HL-60 (cell line): ENCODE measurements at regions not wholly inside any gene's neighbourhood (a gene's known extent, or its start where the extent isn't known, plus 50 kb on each side); places are given as distances from the start of the nearest gene placed in this dataset.
"Not testable (repeated sequence)": the region's sequence is repeated elsewhere in the genome, so short reads cannot be mapped to it uniquely, and the experiment has no call there.

Source experiments
- DNase-seq, 2 experiments: peaks; one replicate each; pipeline ENCODE4 v3.0.0-alpha.2; 2010 to 2020; ENCODE audit warnings: low read depth in 1 of 2, low spot score in 1 of 2
- H3K27ac ChIP-seq: fragments of 250-450 bp; sonication (Bioruptor Pico); replicated peaks from 2 replicates; pipeline ENCODE4 v1.5.1; 2020; ENCODE audit warnings: mild to moderate bottlenecking, moderate library complexity
- H3K27me3 ChIP-seq: fragments of 250-450 bp; sonication (Bioruptor Pico); 2 replicates; pipeline ENCODE4 v1.5.1; 2021; ENCODE audit warnings: mild to moderate bottlenecking, moderate library complexity; ENCODE audit not compliant: insufficient read depth, poor library complexity, severe bottlenecking
- H3K4me3 ChIP-seq: replicated peaks from 2 replicates; pipeline ENCODE4 v1.5.1; 2011; ENCODE audit warnings: mild to moderate bottlenecking, control low read depth, low read length; ENCODE audit not compliant: insufficient read depth
- CTCF ChIP-seq: IDR thresholded peaks from one replicate; pipeline ENCODE4 v1.5.1; 2011; ENCODE audit warnings: low read length, control low read depth, inconsistent platforms; ENCODE audit not compliant: insufficient read depth
- GABPA ChIP-seq: IDR thresholded peaks from 2 replicates; pipeline ENCODE4 v1.6.1; 2012; ENCODE audit warnings: low read depth
- POLR2AphosphoS5 ChIP-seq: IDR thresholded peaks from 2 replicates; pipeline ENCODE4 v1.6.1; 2012; ENCODE audit warnings: low read depth
- REST ChIP-seq: IDR thresholded peaks from 2 replicates; pipeline ENCODE4 v1.6.1; 2012; ENCODE audit warnings: low read depth; ENCODE audit not compliant: insufficient replicate concordance
- SPI1 ChIP-seq: IDR thresholded peaks from 2 replicates; pipeline ENCODE4 v1.6.1; 2012; ENCODE audit warnings: low read depth, mild to moderate bottlenecking, borderline replicate concordance

GRCh38 chr7:106447318-106447847, 162.6 kb upstream of the NAMPT start:
- Histone ChIP-seq H3K27me3 (no peaks in the 10 kb centered on the region), H3K4me3 (no peak overlapping the region), H3K27ac (no peak overlapping the region)
- DNase-seq = no peak
- TF ChIP-seq CTCF (no peak), SPI1 (no peak), REST (no peak), POLR2AphosphoS5 (no peak), GABPA (no peak)

- not testable (repeated sequence) for H3K4me3 ChIP-seq, DNase-seq, H3K27ac ChIP-seq, H3K27me3 ChIP-seq
Measured at GRCh38 chr7:106445366-106445765, 160.6 kb upstream of the NAMPT start.

- TF ChIP-seq GABPA (no peak), SPI1 (no peak), REST (no peak), POLR2AphosphoS5 (no peak), CTCF (no peak)
- no peak for DNase-seq
- H3K27me3 ChIP-seq = no peaks in the 10 kb centered on the region
- H3K4me3 ChIP-seq = no peak overlapping the region
- H3K27ac ChIP-seq = no peak overlapping the region
Measured at GRCh38 chr7:106444068-106444655, 159.4 kb upstream of the NAMPT start.

- H3K27me3 ChIP-seq = no peaks in the 10 kb centered on the region
- TF ChIP-seq REST (no peak), SPI1 (no peak), POLR2AphosphoS5 (no peak), GABPA (no peak), CTCF (no peak)
- H3K4me3 ChIP-seq = no peak overlapping the region
- no peak for DNase-seq
- H3K27ac ChIP-seq = no peak overlapping the region
Measured at GRCh38 chr7:106443156-106443555, 158.4 kb upstream of the NAMPT start.
